D721Med (cell line): ENCODE measurements at regions not wholly inside any gene's neighbourhood (a gene's known extent, or its start where the extent isn't known, plus 50 kb on each side); places are given as distances from the start of the nearest gene placed in this dataset.
"Not testable (repeated sequence)": the region's sequence is repeated elsewhere in the genome, so short reads cannot be mapped to it uniquely, and the experiment has no call there.

Source experiments
- DNase-seq: peaks from one replicate; pipeline ENCODE4 v3.0.0; 2011; ENCODE audit warnings: low spot score; ENCODE audit not compliant: insufficient read length
- FAIRE-seq: peaks from 2 replicates; lab custom pipeline; 2011; peaks lifted over from hg19 to GRCh38; lab: Jason Lieb, UNC
- CTCF ChIP-seq: IDR thresholded peaks from 2 replicates; pipeline ENCODE4 v1.5.1; 2012; ENCODE audit warnings: mild to moderate bottlenecking, control low read depth; ENCODE audit not compliant: insufficient read depth; ENCODE audit errors: missing control alignments

GRCh38 chr9:129550199-129550839 is 70.6 kb downstream of the C9orf50 start:
- TF ChIP-seq CTCF: no peak
- FAIRE-seq: no peak
- DNase-seq: no peak

- DNase-seq (no peak), FAIRE-seq (no peak)
- no peak for TF ChIP-seq CTCF
These were observed 71.2 kb downstream of the C9orf50 start for GRCh38 chr9:129549684-129550083.

- DNase-seq (no peak), FAIRE-seq (no peak)
- no peak for TF ChIP-seq CTCF
These were observed 71.8 kb downstream of the C9orf50 start for GRCh38 chr9:129549139-129549538.

- TF ChIP-seq CTCF: no peak
- no peak for FAIRE-seq
- no peak for DNase-seq
These were observed 72.2 kb downstream of the C9orf50 start for GRCh38 chr9:129548571-129549135.

GRCh38 chr9:129547869-129548570 is 72.9 kb downstream of the C9orf50 start:
- FAIRE-seq (no peak), DNase-seq (no peak)
- TF ChIP-seq CTCF: no peak

- DNase-seq (no peak), FAIRE-seq (no peak)
- no peak for TF ChIP-seq CTCF
These were observed 73.8 kb downstream of the C9orf50 start for GRCh38 chr9:129547063-129547462.

GRCh38 chr9:129545876-129546275 is 75.0 kb downstream of the C9orf50 start:
- DNase-seq, FAIRE-seq: not testable (repeated sequence)
